Fibroblast of mammary gland (primary cell): ENCODE measurements at regions not wholly inside any gene's neighbourhood (a gene's known extent, or its start where the extent isn't known, plus 50 kb on each side); places are given as distances from the start of the nearest gene placed in this dataset.
A peak's percentile ranks its signal among the peaks of the same experiment; 100 is the strongest.

ENCODE experiments used
- DNase-seq: peaks from one replicate; pipeline ENCODE4 v3.0.0-alpha.2; 2010; ENCODE audit warnings: low read depth
- H3K4me3 ChIP-seq: 2 replicates; pipeline ENCODE4 v1.5.1; 2011; ENCODE audit warnings: low read depth, mild to moderate bottlenecking, low read length, moderate library complexity; ENCODE audit not compliant: control insufficient read depth
- CTCF ChIP-seq: conservative IDR thresholded peaks from 2 replicates; pipeline ENCODE4 v1.5.1; 2011; ENCODE audit warnings: low read depth, low read length, inconsistent platforms; ENCODE audit not compliant: control insufficient read depth, insufficient read depth

DNA sequence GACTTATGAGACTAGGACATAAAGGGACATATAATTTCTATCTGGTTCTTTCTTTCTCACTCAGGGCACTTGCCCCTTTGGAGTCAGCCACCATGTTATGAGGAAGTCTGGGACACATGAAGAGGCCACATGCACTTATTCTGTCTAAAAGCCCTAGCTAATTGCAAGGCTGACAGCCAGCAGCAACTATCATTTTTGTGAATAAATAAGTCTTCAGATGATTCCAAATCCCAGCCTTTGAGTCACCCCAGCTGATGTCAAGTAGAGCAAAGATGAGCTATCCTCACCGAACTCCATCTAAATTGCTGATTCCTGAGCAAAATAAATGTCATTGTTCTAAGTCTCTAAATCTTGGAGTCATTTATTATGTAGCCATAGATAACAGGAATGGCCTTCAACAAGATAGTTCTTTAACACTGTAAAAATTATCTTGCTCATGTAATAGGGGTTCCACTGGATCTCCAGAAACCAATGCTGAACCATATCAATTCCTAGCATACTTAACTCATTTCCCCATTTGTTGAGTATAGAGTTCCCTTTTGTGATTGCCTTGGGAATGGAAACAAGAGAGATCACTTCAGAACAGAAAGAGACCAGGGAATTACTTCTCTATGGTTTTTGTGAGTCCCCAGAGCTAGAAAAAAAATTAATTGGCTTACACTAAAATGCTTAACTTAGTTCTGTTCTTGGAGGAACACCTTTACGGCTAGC, 50.6 kb upstream of the FN1 start:
- no peak for TF ChIP-seq CTCF
- peak; percentile 39 for DNase-seq
- no peak overlapping the region for H3K4me3 ChIP-seq
